ENCODE measurements at regions not wholly inside any gene's neighbourhood (a gene's known extent, or its start where the extent isn't known, plus 50 kb on each side); places are given as distances from the start of the nearest gene placed in this dataset.

GRCh38 chr11:33454264-33454663, 197.1 kb downstream of the HIPK3 start:
- DNase-seq (ENCODE audit: low read depth): no peak
- TF ChIP-seq MYC (IDR thresholded peaks at IDR 0.05; ENCODE audit: low read depth, low read length) (no peak), POLR2A (IDR thresholded peaks at IDR 0.05; ENCODE audit: extremely low read depth, insufficient read length) (no peak)
- TF ChIP-seq, protein P1, sequence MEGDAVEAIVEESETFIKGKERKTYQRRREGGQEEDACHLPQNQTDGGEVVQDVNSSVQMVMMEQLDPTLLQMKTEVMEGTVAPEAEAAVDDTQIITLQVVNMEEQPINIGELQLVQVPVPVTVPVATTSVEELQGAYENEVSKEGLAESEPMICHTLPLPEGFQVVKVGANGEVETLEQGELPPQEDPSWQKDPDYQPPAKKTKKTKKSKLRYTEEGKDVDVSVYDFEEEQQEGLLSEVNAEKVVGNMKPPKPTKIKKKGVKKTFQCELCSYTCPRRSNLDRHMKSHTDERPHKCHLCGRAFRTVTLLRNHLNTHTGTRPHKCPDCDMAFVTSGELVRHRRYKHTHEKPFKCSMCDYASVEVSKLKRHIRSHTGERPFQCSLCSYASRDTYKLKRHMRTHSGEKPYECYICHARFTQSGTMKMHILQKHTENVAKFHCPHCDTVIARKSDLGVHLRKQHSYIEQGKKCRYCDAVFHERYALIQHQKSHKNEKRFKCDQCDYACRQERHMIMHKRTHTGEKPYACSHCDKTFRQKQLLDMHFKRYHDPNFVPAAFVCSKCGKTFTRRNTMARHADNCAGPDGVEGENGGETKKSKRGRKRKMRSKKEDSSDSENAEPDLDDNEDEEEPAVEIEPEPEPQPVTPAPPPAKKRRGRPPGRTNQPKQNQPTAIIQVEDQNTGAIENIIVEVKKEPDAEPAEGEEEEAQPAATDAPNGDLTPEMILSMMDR (IDR thresholded peaks at IDR 0.05; ENCODE audit: low read depth, low read length): no peak
- TF ChIP-seq, protein P2, sequence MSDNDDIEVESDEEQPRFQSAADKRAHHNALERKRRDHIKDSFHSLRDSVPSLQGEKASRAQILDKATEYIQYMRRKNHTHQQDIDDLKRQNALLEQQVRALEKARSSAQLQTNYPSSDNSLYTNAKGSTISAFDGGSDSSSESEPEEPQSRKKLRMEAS (IDR thresholded peaks at IDR 0.05; ENCODE audit: low read depth, low read length): no peak
- H3K4me3 ChIP-seq (ENCODE audit: low read depth, low read length): no peak overlapping the region

- no peak overlapping the region for H3K4me3 ChIP-seq (ENCODE audit: low read depth, low read length)
- no peak for DNase-seq (ENCODE audit: low read depth)
- TF ChIP-seq, protein P2 (IDR thresholded peaks at IDR 0.05; ENCODE audit: low read depth, low read length): no peak
- TF ChIP-seq, protein P1 (IDR thresholded peaks at IDR 0.05; ENCODE audit: low read depth, low read length): no peak
- TF ChIP-seq POLR2A (IDR thresholded peaks at IDR 0.05; ENCODE audit: extremely low read depth, insufficient read length) (no peak), MYC (IDR thresholded peaks at IDR 0.05; ENCODE audit: low read depth, low read length) (no peak)
These were observed 195.8 kb downstream of the HIPK3 start for GRCh38 chr11:33452836-33453624.

GRCh38 chr11:33451364-33451763, 194.2 kb downstream of the HIPK3 start:
- no peak for DNase-seq (ENCODE audit: low read depth)
- no peak overlapping the region for H3K4me3 ChIP-seq (ENCODE audit: low read depth, low read length)
- TF ChIP-seq, protein P1 (IDR thresholded peaks at IDR 0.05; ENCODE audit: low read depth, low read length): no peak
- TF ChIP-seq POLR2A (IDR thresholded peaks at IDR 0.05; ENCODE audit: extremely low read depth, insufficient read length) (no peak), MYC (IDR thresholded peaks at IDR 0.05; ENCODE audit: low read depth, low read length) (no peak)
- TF ChIP-seq, protein P2 (IDR thresholded peaks at IDR 0.05; ENCODE audit: low read depth, low read length): no peak

- no peak for DNase-seq (ENCODE audit: low read depth)
- no peak overlapping the region for H3K4me3 ChIP-seq (ENCODE audit: low read depth, low read length)
- TF ChIP-seq POLR2A (IDR thresholded peaks at IDR 0.05; ENCODE audit: extremely low read depth, insufficient read length) (no peak), MYC (IDR thresholded peaks at IDR 0.05; ENCODE audit: low read depth, low read length) (no peak)
- TF ChIP-seq, protein P2 (IDR thresholded peaks at IDR 0.05; ENCODE audit: low read depth, low read length): no peak
- TF ChIP-seq, protein P1 (IDR thresholded peaks at IDR 0.05; ENCODE audit: low read depth, low read length): no peak
These were observed 192.6 kb downstream of the HIPK3 start for GRCh38 chr11:33449798-33450197.

GRCh38 chr11:33448461-33449130, 191.4 kb downstream of the HIPK3 start:
- TF ChIP-seq, protein P1 (IDR thresholded peaks at IDR 0.05; ENCODE audit: low read depth, low read length): no peak
- TF ChIP-seq POLR2A (IDR thresholded peaks at IDR 0.05; ENCODE audit: extremely low read depth, insufficient read length) (no peak), MYC (IDR thresholded peaks at IDR 0.05; ENCODE audit: low read depth, low read length) (no peak)
- TF ChIP-seq, protein P2 (IDR thresholded peaks at IDR 0.05; ENCODE audit: low read depth, low read length): no peak
- no peak for DNase-seq (ENCODE audit: low read depth)
- no peak overlapping the region for H3K4me3 ChIP-seq (ENCODE audit: low read depth, low read length)

Measured in NB4 (cell line).